GM19324 (cell line): ENCODE measurements at regions not wholly inside any gene's neighbourhood (a gene's known extent, or its start where the extent isn't known, plus 50 kb on each side); places are given as distances from the start of the nearest gene placed in this dataset.

Experiments used
- ATAC-seq: cut with Tn5 transposase; IDR thresholded peaks from one replicate; pipeline ENCODE4 v1.9.1; 2021; ENCODE audit warnings: mild to moderate bottlenecking, moderate library complexity; ENCODE audit not compliant: unreplicated experiment, low FRiP score

GRCh38 chr2:120424274-120424796 lies 78.4 kb downstream of the INHBB start:
- no peak for ATAC-seq

GRCh38 chr2:120425014-120425413 lies 79.1 kb downstream of the INHBB start:
- ATAC-seq, result no peak

GRCh38 chr2:120428748-120429147 lies 82.8 kb downstream of the INHBB start:
- ATAC-seq, result no peak

- no peak for ATAC-seq
These were observed 83.9 kb downstream of the INHBB start for GRCh38 chr2:120429586-120430500.

GRCh38 chr2:120430501-120430830 lies 84.5 kb downstream of the INHBB start:
- ATAC-seq, result no peak

GRCh38 chr2:120430957-120431356 lies 85.0 kb downstream of the INHBB start:
- ATAC-seq, result no peak

- no peak for ATAC-seq
These were observed 85.7 kb downstream of the INHBB start for GRCh38 chr2:120431386-120432292.

GRCh38 chr2:120432293-120432975 lies 86.5 kb downstream of the INHBB start:
- ATAC-seq, result no peak

GRCh38 chr2:120432976-120433815 lies 87.3 kb downstream of the INHBB start:
- ATAC-seq, result no peak

GRCh38 chr2:120433816-120434290 lies 87.9 kb downstream of the INHBB start:
- no peak for ATAC-seq

- no peak for ATAC-seq
These were observed 88.8 kb downstream of the INHBB start for GRCh38 chr2:120434492-120435308.

- ATAC-seq, result no peak
These were observed 89.9 kb downstream of the INHBB start for GRCh38 chr2:120435671-120436459.

- no peak for ATAC-seq
These were observed 90.5 kb downstream of the INHBB start for GRCh38 chr2:120436460-120436739.

GRCh38 chr2:120436885-120437603 lies 91.1 kb downstream of the INHBB start:
- ATAC-seq, result no peak

GRCh38 chr2:120437604-120438000 lies 91.7 kb downstream of the INHBB start:
- ATAC-seq, result no peak

GRCh38 chr2:120438301-120439066 lies 92.5 kb downstream of the INHBB start:
- no peak for ATAC-seq

- no peak for ATAC-seq
These were observed 93.1 kb downstream of the INHBB start for GRCh38 chr2:120439067-120439368.
